HUES64 (cell line): ENCODE measurements at regions not wholly inside any gene's neighbourhood (a gene's known extent, or its start where the extent isn't known, plus 50 kb on each side); places are given as distances from the start of the nearest gene placed in this dataset.
"Not testable (repeated sequence)": the region's sequence is repeated elsewhere in the genome, so short reads cannot be mapped to it uniquely, and the experiment has no call there.

Experiments
- H3K27ac ChIP-seq: 2 replicates; pipeline ENCODE4 v1.7.0; 2013; ENCODE audit warnings: low read depth, low read length, inconsistent platforms
- H3K27me3 ChIP-seq: 2 replicates; pipeline ENCODE4 v1.6.1; 2013; ENCODE audit warnings: mild to moderate bottlenecking, low read length; ENCODE audit not compliant: insufficient read depth
- H3K36me3 ChIP-seq: 2 replicates; pipeline ENCODE4 v1.6.1; 2013; ENCODE audit warnings: mild to moderate bottlenecking, low read length; ENCODE audit not compliant: insufficient read depth
- H3K4me1 ChIP-seq: 2 replicates; pipeline ENCODE4 v1.6.1; 2013; ENCODE audit warnings: mild to moderate bottlenecking, low read length, moderate library complexity; ENCODE audit not compliant: insufficient read depth
- H3K4me3 ChIP-seq: 2 replicates; pipeline ENCODE4 v1.5.1; 2013; ENCODE audit warnings: mild to moderate bottlenecking, low read length, moderate library complexity
- H3K9ac ChIP-seq: 2 replicates; pipeline ENCODE4 v1.6.1; 2013; ENCODE audit warnings: mild to moderate bottlenecking, low read depth, low read length
- H3K9me3 ChIP-seq: 2 replicates; pipeline ENCODE4 v1.6.1; 2013; ENCODE audit warnings: low read depth, low read length; ENCODE audit not compliant: insufficient read depth
- WGBS: fragments of 150-250, 120-280 bp; methylation state at CpG from one replicate; pipeline ENCODE4 v1.1.7; 2013; ENCODE audit warnings: missing lambda C conversion rate; 5-methylcytosine and 5-hydroxymethylcytosine counted together

GRCh38 chr10:29862923-29863614 is 196.3 kb downstream of the JCAD start:
- Histone ChIP-seq H3K9me3 (no peaks in the 10 kb centered on the region), H3K9ac (no peak overlapping the region), H3K4me3 (no peak overlapping the region), H3K36me3 (no peaks in the 10 kb centered on the region), H3K27me3 (no peaks in the 10 kb centered on the region), H3K27ac (no peak overlapping the region), H3K4me1 (peaks cover 6% of the 10 kb centered on the region)
- 85% methylated on average over 4 of the region's 4 CpGs for WGBS

DNA sequence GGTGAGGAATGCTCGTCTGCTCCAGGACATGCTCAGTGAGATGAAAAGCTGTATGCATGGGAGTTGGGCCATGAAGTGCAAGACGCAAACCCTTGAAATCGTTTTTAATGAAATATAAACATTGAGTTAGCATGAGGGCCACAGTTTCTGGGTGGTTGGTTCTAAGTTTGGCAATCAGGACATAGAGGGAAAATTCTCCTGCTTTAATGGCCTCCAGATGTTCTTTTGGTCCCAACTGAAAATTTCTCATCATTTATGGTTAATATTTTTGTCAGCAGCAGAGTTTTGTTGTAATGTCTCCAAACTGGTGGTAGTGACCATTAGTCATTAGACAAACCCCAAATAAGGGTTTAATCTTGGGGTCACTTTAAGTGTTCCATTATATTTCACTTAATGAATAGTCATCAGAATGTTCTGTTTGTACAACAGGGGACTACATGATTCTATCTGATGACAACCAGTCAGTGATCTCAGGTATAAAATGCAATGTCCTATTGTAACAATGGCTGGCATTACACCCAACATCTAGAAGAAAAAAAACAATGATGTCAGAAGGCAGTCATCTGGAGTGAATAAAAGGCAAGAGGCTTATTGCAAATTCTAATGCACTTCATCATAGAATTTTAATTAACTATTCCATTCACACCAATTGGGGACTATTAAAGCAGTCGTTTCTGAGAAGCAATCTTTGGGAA is 197.4 kb downstream of the JCAD start:
- Histone ChIP-seq H3K4me3 (no peak overlapping the region), H3K9ac (no peak overlapping the region), H3K9me3 (no peaks in the 10 kb centered on the region), H3K4me1 (peaks cover 9% of the 10 kb centered on the region), H3K27me3 (no peaks in the 10 kb centered on the region), H3K27ac (no peak overlapping the region), H3K36me3 (no peaks in the 10 kb centered on the region)
- WGBS: 90% methylated on average over 4 of the region's 4 CpGs

DNA sequence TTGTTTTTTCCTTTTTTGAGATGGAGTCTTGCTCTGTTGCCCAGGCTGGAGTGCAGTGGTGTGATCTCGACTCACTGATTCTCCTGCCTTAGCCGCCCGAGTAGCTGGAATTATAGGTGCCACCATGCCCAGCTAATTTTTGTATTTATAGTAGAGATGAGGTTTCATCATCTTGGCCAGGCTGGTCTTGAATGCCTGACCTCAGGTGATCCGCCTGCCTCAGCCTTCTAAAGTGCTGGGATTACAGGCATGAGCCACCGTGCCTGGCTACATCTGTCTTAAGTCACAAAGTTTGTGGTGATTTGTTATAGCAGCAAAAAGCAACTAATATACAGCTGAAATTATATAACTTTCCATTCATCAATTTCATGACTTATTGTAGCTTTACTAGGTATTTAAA is 198.2 kb downstream of the JCAD start:
- H3K4me1 ChIP-seq, H3K27ac ChIP-seq, H3K9me3 ChIP-seq, H3K36me3 ChIP-seq, H3K4me3 ChIP-seq, H3K27me3 ChIP-seq, H3K9ac ChIP-seq: not testable (repeated sequence)
- 92% methylated on average over 5 of the region's 5 CpGs for WGBS

GRCh38 chr10:29860166-29860565 is 199.2 kb downstream of the JCAD start:
- H3K27me3 ChIP-seq: no peaks in the 10 kb centered on the region
- no peaks in the 10 kb centered on the region for H3K9me3 ChIP-seq
- H3K36me3 ChIP-seq: no peaks in the 10 kb centered on the region
- no peak overlapping the region for H3K4me3 ChIP-seq
- 89% methylated on average over 9 of the region's 9 CpGs for WGBS
- H3K9ac ChIP-seq: no peak overlapping the region
- no peak overlapping the region for H3K27ac ChIP-seq
- H3K4me1 ChIP-seq: peaks cover 9% of the 10 kb centered on the region

- no peak overlapping the region for H3K27ac ChIP-seq
- no peaks in the 10 kb centered on the region for H3K9me3 ChIP-seq
- no peak overlapping the region for H3K9ac ChIP-seq
- peaks cover 9% of the 10 kb centered on the region for H3K4me1 ChIP-seq
- no peaks in the 10 kb centered on the region for H3K27me3 ChIP-seq
- no peaks in the 10 kb centered on the region for H3K36me3 ChIP-seq
- WGBS: 94% methylated on average over 6 of the region's 6 CpGs
- H3K4me3 ChIP-seq: no peak overlapping the region
Measured at GRCh38 chr10:29859521-29860130, 199.8 kb downstream of the JCAD start.

GRCh38 chr10:29858702-29859267 is 200.6 kb downstream of the JCAD start:
- Histone ChIP-seq H3K9me3 (no peaks in the 10 kb centered on the region), H3K4me3 (no peak overlapping the region), H3K36me3 (no peaks in the 10 kb centered on the region), H3K27me3 (no peaks in the 10 kb centered on the region), H3K27ac (no peak overlapping the region), H3K4me1 (peaks cover 9% of the 10 kb centered on the region), H3K9ac (no peak overlapping the region)
- WGBS: 90% methylated on average over 3 of the region's 3 CpGs

- 61% methylated on average over 11 of the region's 11 CpGs for WGBS
- H3K4me3 ChIP-seq: no peak overlapping the region
- H3K9ac ChIP-seq: no peak overlapping the region
- H3K36me3 ChIP-seq: no peaks in the 10 kb centered on the region
- no peaks in the 10 kb centered on the region for H3K9me3 ChIP-seq
- H3K27ac ChIP-seq: no peak overlapping the region
- H3K27me3 ChIP-seq: no peaks in the 10 kb centered on the region
- peaks cover 9% of the 10 kb centered on the region for H3K4me1 ChIP-seq
Measured at GRCh38 chr10:29857843-29858701, 201.3 kb downstream of the JCAD start.

DNA sequence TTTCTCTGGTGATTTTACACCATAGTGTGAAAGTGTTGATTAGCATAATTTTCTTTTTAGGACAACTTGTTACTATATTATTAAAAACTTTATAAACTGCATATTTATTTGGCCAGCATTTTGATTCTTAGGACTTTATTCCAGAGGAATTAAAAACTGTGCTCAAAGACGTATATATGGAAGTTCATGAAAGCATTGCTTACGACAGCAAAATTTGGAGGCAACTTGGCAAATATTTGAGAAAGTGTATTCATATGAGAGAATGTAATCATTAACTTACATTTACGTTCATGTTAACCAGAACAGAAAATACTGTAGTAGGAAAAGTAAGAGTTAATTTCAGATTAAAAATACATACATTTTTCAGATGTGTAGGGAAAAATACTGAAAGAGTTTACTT is 203.1 kb downstream of the JCAD start:
- Histone ChIP-seq H3K9me3 (no peaks in the 10 kb centered on the region), H3K27ac (no peak overlapping the region), H3K27me3 (no peaks in the 10 kb centered on the region), H3K4me1 (peaks cover 9% of the 10 kb centered on the region), H3K36me3 (no peaks in the 10 kb centered on the region), H3K4me3 (no peak overlapping the region), H3K9ac (no peak overlapping the region)
- 91% methylated on average over 2 of the region's 3 CpGs for WGBS

DNA sequence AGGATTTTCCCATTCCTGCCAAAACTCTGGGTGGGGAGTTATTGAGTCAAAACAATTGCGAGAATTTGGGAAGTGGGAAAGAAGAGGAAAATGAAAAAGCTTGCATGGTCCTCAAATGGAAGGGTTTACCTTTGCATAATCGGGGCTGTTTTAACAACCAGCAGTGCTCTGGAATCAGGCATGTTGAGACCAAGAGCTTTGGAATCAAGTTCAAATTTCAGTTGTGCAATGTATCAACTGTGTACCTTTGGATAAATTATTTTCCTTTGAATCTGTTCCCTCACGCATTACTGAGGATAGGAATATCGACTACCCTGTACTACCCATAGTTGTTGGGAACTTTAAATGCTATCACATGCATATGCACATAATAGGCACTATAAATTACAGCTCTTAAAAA is 205.5 kb downstream of the JCAD start:
- no peaks in the 10 kb centered on the region for H3K9me3 ChIP-seq
- H3K4me1 ChIP-seq: peaks cover 6% of the 10 kb centered on the region
- H3K36me3 ChIP-seq: no peaks in the 10 kb centered on the region
- H3K27me3 ChIP-seq: no peaks in the 10 kb centered on the region
- whole genome bisulfite sequencing: 97% methylated on average over 4 of the region's 4 CpGs
- no peak overlapping the region for H3K4me3 ChIP-seq
- no peak overlapping the region for H3K9ac ChIP-seq
- no peak overlapping the region for H3K27ac ChIP-seq

- H3K4me1 ChIP-seq: no peaks in the 10 kb centered on the region
- H3K9ac ChIP-seq: no peak overlapping the region
- H3K36me3 ChIP-seq: no peaks in the 10 kb centered on the region
- no peak overlapping the region for H3K4me3 ChIP-seq
- no peaks in the 10 kb centered on the region for H3K9me3 ChIP-seq
- no peak overlapping the region for H3K27ac ChIP-seq
- WGBS: 96% methylated on average over 5 of the region's 5 CpGs
- no peaks in the 10 kb centered on the region for H3K27me3 ChIP-seq
Measured at GRCh38 chr10:29851241-29851640, 208.1 kb downstream of the JCAD start.

DNA sequence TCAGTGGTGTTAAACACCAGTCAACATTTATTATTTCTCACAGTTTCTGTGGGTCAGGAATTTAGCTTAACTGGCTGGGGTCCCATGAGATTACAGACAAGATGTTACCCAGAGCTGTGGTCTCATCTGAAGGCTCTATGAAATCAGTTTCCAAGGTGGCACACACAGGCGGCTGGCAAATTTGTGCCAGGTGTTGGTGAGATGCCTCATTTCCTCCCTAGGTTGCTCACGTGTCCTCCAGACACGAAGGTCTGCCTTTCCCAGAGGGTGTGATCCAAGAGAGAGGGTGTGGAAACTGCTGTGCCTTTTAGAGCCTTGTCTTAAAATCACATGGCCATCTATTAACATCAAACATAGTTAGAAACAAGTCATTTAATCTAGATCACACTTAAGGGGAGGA is 209.0 kb downstream of the JCAD start:
- Histone ChIP-seq H3K27me3 (no peaks in the 10 kb centered on the region), H3K4me3 (no peak overlapping the region), H3K36me3 (no peaks in the 10 kb centered on the region), H3K27ac (no peak overlapping the region), H3K4me1 (no peaks in the 10 kb centered on the region), H3K9me3 (no peaks in the 10 kb centered on the region), H3K9ac (no peak overlapping the region)
- WGBS: 98% methylated on average over 3 of the region's 3 CpGs
